Renal cortex interstitium (tissue), 11 donors: ENCODE measurements at regions not wholly inside any gene's neighbourhood (a gene's known extent, or its start where the extent isn't known, plus 50 kb on each side); places are given as distances from the start of the nearest gene placed in this dataset.

Experiments used
- DNase-seq, 11 donors: peaks; one replicate each; pipeline ENCODE4 v3.0.0-alpha.2; 2013; ENCODE audit warnings: low read depth in 9 of 11, low spot score in 4 of 11; ENCODE audit errors: extremely low read depth in 1 of 11

GRCh38 chr5:3307982-3308621 is 287.5 kb upstream of the IRX1 start:
- no peak for DNase-seq

GRCh38 chr5:3305432-3305831 is 290.2 kb upstream of the IRX1 start:
- no peak for DNase-seq

GRCh38 chr5:3304346-3304745 is 291.3 kb upstream of the IRX1 start:
- DNase-seq = no peak

GRCh38 chr5:3303777-3304176 is 291.9 kb upstream of the IRX1 start:
- DNase-seq = peak in 2 of 11 donors; percentile 50 to 56

- no peak for DNase-seq
Measured at GRCh38 chr5:3302228-3302627, 293.4 kb upstream of the IRX1 start.

GRCh38 chr5:3301306-3301705 is 294.3 kb upstream of the IRX1 start:
- DNase-seq = no peak

GRCh38 chr5:3300726-3301125 is 294.9 kb upstream of the IRX1 start:
- no peak for DNase-seq

GRCh38 chr5:3299441-3299840 is 296.2 kb upstream of the IRX1 start:
- DNase-seq = no peak

GRCh38 chr5:3297853-3298252 is 297.8 kb upstream of the IRX1 start:
- DNase-seq = no peak

GRCh38 chr5:3288325-3288724 is 307.3 kb upstream of the IRX1 start:
- no peak for DNase-seq

- no peak for DNase-seq
Measured at GRCh38 chr5:3287516-3287915, 308.1 kb upstream of the IRX1 start.

- no peak for DNase-seq
Measured at GRCh38 chr5:3285621-3286020, 310.0 kb upstream of the IRX1 start.

GRCh38 chr5:3284506-3284905 is 311.1 kb upstream of the IRX1 start:
- DNase-seq = no peak

- DNase-seq = no peak
Measured at GRCh38 chr5:3282841-3283240, 312.8 kb upstream of the IRX1 start.

GRCh38 chr5:3281366-3281765 is 314.3 kb upstream of the IRX1 start:
- no peak for DNase-seq

- no peak for DNase-seq
Measured at GRCh38 chr5:3278643-3279042, 317.0 kb upstream of the IRX1 start.

- no peak for DNase-seq
Measured at GRCh38 chr5:3277590-3278196, 317.9 kb upstream of the IRX1 start.

- peak in 2 of 11 donors; percentile 25 to 26 for DNase-seq
Measured at GRCh38 chr5:3276896-3277295, 318.7 kb upstream of the IRX1 start.

- DNase-seq = no peak
Measured at GRCh38 chr5:3269395-3270169, 326.1 kb upstream of the IRX1 start.

GRCh38 chr5:3268760-3269330 is 326.8 kb upstream of the IRX1 start:
- DNase-seq = no peak
